Activated CD4-positive, alpha-beta T cell treated with anti-CD3 and anti-CD28 coated beads, Interleukin-2, amount 50 U/mL, for 4 hours (primary cell): ENCODE measurements at regions not wholly inside any gene's neighbourhood (a gene's known extent, or its start where the extent isn't known, plus 50 kb on each side); places are given as distances from the start of the nearest gene placed in this dataset.

ENCODE experiments used
- DNase-seq, 2 experiments: peaks; one replicate each; pipeline ENCODE4 v3.0.0-alpha.2; 2020

DNA sequence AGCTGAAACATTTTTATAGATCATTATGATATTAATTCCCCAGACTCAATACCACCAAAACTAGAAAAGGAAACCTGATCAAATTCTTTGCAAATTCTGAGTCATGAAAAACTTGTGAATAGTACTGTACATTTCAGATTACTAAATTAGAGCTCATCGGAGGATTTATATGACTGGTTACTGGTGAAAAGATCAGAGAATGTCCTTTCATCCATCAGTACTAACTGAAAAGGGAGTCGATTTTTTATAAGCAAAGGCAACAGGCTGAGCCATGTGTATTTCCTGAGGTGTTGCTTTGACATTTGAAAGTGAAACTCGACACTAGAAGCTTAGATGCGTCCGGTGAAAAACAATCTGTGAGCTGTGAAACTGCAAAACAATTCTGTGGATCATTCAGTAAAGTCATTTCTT lies 155.7 kb downstream of the TNFSF18 start:
- DNase-seq = no peak

DNA sequence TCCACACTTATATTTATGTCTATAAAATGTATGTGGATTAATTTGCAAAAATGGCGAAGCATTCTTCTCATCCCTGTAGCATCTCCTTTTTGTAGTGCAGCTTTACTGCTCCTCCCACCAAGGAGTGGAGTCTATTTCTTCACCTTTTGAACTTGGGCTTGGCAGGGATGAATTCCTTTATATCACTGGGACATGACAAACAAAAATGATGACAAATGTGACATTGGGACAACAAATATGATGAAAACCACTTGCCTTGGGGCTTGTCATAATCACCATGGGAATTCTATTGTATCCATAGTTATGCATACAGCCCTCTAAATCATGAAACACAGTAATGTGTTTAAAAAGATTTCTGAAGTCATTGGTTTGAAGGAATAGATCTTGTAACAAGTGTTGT lies 155.0 kb downstream of the TNFSF18 start:
- no peak for DNase-seq

DNA sequence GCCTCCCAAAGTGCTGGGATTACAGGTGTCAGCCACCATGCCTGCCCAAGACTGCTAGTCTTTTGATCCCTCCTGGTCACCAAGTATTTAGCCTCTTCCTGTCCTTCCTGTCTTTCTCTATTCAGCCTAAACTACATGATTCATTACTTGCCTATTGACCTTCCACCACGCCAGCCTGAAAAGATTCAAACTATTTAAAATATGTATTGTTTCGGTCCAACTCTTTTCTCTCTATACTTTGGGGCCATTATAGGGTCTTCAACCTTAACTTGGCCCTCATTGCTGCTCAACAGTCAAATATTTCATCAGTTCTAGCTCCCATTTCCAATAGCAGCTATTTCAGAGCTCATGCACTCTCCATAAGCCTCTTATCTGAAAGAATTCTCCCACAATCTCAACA lies 153.0 kb downstream of the TNFSF18 start:
- no peak for DNase-seq

DNA sequence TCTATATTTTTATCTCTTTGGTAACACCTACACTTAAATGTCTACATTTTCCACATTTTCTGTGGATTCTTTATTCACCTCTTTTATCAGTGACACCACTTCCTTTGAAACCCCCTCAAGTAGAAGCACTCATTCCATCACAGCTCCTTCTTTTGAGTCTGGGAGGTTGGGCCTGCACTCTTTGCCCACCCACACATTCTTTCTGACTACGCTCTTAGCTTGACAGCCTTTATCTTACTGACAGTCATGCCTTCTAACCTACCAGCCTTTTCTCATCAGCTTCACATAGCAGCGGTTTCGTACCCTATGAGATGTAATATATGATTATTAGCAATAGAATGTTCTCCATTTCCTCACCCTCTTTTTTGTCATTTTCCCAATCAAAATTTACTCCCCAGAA lies 151.9 kb downstream of the TNFSF18 start:
- DNase-seq = no peak

DNA sequence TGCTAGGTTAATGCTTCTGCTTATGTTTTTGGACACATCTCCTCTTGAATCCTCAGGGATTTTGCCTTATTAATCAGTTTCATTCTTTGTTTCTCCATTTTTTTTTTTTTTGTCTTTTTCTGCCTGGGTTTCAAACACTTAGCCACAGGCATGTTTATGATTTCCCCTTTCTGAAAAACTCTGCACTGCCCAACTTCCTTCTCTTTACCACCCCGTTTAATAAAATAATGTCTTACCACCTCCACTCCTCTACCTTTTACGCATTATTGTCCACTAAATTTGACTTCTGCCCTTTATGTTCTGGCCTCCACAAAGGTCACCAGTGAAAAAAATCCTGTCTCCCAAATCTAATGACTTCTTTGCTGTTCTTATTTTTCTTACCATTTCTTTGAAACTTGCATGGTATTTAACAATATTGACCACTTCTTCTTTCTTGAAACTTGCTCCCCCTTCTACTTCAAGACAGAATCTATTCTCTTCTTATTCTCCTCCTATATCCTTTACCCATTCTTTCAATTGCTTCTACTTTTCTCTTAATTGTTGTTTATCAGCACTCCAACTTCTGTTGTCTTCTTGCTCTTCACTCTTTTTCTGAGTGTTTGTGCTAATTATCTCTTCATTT lies 150.3 kb downstream of the TNFSF18 start:
- no peak for DNase-seq

DNA sequence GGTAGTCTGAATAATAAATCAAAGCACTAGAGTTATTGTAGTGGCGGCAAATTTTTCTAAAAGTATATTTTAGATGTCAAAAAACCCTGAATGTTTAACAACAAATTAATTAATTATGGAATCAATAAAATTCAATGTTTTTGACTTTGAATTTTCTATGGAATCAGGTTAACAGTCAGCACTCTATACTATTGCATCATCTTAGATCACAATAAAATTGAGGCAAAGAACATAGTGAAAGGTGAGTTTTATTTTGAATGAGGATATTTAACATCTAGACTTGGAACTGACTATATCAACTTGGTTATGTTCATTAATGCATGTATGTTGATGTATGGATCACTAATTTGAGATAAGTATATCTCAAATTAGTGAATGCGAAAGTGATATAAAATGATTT lies 148.5 kb downstream of the TNFSF18 start:
- no peak for DNase-seq

DNA sequence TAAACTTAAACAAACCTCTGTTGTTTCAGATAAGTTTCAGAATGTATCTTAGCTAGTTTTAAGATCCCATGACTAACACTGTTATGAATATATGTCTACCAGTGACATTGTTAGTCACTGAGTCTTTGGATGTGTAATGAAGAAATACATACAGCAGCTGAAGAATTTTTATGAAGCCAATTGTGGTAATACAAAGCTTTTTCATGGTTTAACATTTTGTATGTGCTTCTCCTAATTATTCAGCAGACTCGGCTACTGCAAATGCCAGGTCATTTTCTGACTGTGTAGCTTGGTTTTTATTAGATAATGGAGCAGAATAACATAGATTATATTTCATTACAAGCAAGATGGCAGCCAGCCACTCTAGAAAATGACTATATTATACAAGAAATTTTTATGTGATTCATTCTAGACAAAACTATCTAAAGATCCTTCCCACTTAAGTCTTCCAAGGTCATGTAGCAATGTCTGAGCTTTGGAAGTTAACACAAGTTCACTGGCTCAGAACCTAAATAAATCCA lies 147.8 kb downstream of the TNFSF18 start:
- DNase-seq = no peak

DNA sequence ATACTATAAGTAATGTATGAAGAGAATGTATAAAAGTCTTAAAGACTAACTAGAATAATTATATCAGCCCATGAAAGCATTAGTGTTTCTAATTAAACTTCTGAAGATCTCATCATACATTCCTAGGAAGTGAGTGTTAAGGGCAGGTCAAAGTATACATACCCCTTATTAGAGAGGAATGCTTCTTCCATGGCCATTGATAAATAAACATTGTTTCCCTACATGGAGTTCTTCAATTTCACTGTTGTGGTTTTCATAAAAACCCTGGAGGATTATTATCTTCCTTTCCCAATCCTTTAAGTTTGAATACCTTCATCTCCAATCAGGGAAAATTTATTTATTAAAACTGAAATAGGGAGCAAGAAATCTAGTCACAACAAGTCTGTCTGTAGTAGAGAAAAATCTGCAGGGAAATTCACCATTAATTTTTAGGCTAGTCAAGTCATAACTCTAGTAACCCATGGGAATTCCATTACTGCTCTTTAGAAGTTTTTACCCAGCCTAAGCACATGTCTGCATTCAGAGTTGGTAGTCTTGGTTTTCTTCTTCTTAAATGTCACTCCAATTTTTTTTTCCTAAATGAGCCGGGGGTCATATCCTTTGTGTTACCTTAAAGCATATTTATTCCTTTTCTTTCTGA lies 147.0 kb downstream of the TNFSF18 start:
- no peak for DNase-seq

DNA sequence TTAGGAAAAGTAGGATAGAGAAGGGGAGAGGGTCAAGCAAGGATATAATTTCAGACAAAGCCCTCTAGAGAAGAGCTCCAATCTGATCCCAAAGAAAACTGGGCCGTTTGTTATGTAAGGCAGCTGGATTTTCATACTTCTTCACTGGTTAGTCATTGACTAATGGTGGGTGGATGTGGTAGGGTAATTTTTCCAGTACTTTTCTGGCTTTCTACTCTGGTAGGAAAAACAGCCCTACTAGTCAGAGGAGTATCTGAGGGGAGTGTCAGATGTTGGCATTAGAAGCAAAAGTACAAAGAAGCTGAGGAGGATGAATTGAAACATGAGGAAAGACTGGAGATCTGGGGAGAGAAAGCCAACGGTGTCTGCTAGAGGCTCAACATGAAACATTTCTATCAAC lies 145.3 kb downstream of the TNFSF18 start:
- no peak for DNase-seq

DNA sequence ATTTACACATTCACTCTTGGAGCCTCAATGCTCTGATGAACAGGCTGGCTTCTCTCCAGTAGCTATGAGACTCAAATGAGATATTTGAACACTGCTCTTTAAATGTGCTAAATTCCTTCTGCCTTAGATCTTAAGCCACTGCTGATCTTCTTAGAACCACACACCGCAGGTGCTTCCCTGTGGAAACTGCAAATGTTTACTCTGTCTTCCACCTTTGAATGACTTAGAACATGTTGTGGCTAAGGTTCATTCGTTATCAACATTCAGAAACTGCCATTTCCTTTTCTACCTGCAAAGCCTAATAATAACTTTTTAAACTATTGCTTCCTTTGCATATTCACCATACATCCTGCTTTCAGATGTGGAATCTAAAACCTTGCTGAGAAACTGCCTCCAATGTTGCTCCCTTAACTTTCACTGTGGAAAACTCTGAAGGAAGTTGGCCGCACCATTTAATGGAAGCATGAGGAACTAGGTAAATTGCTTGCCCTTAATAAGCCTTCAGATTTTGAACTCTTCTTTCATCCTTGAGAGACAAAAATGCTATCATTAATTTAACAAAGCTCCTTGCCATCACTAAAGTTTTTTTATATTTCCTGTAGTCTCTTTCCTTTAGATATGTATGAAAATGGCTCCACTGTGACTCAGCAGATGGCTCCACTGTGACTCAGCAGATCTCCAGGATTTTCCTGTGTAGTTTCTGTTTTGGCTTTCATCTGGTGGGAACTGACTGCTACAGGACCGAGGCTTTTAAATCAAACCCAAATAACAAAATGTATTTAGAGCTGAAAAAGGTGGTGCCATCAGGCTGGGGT lies 143.8 kb downstream of the TNFSF18 start:
- no peak for DNase-seq

DNA sequence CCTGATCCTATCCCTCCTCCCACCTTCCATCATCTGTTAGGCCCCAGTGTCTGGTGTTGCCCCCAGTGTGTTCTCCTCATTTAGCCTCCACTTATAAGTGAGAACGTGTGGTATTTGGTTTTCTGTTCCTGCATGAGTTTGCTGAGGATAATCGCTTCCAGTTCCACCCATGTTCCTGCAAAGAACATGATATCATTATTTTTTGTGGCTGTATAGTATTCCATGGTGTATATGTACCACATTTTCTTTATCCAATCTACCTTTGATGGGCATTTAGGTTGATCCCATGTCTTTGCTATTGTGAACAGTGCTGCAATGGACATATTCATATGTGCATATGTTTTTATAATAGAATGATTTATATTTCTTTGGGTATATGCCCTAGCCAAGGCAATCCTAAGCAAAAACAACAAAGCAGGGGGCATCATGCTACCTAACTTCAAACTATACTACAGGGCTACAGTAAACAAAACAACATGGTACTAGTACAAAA lies 142.9 kb downstream of the TNFSF18 start:
- no peak for DNase-seq

DNA sequence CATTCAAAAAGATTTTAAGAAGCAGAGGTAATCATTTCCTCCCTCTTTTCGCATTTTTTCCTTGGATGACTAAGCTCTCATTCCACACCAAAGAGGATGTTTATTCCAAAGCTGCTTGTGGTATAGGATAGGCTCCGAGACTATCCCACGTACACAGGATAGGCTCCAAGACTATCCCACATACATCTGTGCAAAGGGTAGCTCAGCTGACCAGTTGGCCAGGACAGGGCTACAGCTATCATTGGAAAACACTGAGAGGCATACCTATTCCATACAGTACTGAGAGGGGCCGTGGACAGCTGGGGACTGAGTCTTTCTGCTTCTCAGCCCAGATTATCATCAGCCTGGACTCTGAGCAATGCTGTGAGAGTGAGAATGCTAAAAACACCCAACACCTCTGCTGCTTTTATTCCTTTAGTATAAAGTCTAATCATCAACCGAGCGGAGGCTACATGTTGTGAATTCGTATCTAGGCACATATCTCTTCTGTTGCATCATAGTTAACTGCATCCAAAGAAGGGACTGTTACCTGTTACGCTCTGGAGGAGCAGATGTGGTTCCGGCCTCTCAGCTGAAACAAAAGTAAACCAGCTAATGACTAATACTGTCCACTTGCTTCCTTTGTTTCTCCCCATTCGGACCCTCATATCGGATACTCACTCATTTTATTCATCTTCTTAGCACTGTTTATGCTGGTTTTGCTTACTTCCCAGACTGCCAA lies 141.0 kb downstream of the TNFSF18 start:
- DNase-seq = no peak

DNA sequence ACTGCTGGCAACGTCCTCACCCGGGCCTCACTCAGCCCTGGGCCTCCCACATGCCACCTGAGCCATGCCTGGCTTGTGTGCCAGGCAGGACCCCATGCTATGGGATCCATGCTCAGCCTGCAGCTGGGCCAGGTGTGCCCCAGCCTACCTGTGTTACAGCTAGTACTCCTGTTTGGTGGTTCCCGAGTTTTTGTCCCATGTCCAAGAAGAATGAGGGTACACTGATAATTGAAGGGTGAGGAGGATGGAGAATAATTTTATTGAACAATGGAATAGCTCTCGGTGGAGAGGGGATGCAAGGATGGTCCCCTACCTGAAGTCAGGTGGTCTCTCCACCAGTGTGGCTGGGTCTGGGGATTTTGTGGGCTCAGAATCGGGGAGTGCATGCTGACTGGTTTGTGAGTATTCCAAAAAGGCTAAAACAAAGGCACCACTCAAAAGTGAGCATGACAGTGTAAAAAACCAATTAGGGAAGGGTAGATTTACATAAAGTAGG lies 137.9 kb downstream of the TNFSF18 start:
- DNase-seq = no peak

DNA sequence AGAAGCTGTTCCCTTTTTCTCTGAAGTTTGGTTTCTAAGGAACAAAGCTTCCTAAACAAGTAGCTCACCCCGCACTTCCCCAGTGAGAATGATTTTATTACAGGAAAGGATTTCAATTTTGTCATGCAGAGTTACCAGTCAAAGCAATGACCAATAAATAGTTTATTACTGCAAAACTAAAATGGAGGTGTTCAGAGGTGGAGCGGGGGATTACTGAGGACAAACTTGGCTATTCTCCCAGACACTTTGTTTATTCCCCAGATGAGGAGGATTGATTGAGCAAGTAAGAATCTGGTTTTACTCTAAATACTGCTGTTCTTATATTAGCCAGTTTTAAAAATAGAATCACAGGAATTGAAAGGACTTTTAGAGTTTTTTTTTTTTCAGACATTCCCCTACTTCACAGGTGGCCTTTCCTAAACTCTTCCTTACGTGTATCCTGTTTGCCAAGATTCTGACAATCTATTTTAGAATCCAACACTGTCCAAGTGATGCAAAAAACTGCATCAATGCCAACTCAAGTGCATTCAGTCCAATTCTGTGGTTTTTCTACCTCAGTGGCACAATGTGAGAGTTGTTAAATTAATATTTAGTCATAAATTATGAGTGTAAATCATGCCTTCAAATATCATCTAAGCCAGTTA lies 136.1 kb downstream of the TNFSF18 start:
- DNase-seq = no peak

DNA sequence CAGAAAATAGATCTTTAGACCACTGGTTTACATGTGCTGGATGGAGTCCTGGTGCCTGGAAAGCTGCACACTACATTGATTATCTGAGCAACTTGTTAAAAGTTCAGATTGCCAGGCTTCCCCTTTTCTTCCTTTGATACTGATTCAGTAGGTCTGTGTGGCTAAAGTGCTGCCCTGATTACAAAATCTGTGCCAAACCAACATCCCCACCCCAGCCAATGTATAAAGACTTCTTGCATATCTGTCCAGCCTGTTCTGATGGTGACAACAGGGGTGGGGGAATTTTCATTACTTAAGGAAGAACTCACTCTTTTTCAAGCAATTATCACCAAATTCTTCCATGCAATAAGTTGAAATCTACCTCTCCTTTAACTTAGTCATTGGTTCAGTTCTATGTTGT lies 135.5 kb downstream of the TNFSF18 start:
- DNase-seq = no peak

DNA sequence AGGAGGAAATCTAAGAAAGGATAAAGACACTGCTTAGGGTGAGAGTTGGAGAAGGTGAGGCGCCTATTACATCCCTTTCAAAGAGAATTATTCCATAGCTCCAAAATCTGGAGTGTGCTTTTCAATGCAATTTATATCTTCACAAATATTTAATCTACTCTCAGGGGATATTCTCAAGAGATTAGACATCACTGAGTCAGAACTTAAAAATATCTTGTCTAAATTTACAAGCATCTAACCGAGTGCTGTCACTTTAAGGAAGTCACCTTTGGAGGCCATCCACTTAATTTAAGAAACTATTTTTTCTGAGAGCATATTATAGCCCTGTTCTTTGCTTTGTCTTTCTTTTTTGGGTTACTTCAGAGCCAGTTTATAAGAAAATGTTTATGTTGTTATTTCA lies 134.6 kb downstream of the TNFSF18 start:
- DNase-seq = no peak

DNA sequence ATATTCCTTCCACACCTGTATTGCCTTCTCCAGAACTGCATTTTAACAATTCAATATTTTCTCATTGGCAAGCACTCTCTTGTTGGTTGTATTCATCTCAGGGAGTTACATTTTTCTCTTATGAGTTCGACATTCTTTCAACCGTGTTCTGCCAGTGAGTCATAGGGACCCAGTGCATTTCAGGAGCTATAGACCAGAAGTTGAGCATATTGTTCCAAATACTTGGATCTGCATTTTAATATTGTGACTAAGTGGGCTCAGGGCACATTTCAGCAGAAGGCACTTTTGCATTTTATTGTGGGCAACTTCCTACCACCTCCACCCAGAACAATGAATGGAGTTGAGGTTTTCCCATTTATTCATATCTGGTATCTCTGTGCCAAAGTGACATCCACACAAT lies 132.8 kb downstream of the TNFSF18 start:
- DNase-seq = no peak

DNA sequence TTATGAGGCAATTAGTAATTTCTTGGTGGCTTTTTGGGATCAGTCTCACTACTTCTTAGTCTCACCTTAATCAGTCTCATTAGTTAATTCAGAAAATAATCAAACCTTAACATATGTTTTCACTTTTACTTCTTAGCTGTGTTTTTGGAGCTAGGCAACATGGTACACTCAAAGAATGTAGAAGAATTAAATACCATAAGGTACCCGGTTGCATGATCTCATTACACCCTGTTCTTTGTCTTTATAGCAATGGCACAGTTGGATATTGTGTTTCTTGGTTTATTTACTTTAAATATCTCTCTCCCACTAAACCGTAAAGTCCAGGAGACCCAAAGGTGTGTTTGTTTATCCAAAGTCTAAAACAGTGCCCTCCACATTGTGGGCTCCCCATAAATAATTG lies 132.3 kb downstream of the TNFSF18 start:
- no peak for DNase-seq

DNA sequence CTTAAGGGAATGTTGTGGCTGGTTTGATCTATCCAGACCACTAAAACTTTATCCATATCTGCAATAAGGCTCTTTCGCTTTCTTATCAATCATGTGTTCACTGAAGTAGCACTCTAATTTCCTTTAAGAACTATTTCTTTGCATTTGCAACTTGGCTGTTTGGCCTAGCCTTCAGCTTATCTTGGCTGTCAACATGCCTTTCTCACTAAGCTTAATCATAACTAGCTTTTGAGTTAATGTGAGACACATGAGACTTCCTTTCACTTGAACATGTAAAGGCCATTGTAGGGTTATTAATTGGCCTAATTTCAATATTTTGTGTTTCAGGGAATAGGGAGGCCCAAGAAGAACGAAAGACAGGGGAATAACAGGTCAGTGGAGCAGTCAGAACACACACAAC lies 124.7 kb downstream of the TNFSF18 start:
- no peak for DNase-seq

DNA sequence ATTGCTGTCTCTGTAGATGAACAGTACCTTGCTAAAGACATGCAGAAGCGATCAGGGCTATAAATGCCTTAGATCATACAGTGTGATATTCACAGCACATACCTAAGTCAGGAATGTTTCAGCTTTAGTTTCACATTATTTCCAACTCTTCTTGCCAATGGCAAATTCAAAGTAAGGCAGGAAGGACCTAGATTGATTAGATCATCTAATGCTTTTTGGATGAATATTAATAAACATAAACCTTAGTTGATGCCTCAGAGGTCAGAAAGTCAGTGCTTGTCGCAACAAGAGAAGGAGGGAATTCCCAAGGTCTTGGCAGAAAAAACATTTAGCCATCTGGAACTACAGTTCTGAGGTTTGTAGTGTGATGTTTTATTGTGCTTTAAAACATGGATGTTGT lies 122.3 kb downstream of the TNFSF18 start:
- DNase-seq = no peak

DNA sequence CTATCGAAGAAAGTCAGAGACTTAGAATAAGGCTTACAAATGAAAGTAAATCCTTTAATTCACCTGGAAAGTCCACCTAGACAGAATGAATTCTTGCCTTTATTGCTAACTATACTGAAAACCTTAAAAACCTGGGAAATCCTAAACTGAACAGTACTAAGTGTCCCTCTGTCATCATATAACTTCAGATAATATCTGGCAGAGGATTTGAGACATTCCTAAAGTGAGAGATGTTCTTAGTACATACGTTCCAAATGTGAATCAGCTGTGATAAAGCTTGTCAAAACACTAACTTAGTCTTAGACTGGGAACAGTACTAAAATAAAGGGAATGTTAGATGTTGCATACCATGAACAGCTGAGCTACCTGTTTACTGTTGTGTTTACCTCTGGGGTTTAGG lies 121.7 kb downstream of the TNFSF18 start:
- no peak for DNase-seq

DNA sequence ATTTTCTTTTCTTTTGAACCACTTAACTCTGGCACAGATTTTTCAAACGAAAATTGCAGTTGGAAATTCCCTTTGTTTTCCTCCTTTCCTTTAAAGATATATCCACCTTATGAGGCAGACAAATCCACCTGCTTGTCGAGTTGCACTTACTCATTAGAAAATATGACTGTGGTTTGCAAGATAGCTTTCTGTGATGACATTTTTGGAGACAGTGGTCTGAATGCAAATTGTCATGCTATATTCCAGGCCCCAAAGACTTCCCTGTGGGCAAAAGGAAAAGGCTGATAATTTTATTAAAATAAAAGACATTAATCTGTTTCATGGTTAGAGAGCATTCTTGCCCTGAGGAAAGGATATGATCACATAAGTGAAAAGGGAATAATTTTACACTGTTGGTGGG lies 120.6 kb downstream of the TNFSF18 start:
- DNase-seq = no peak

DNA sequence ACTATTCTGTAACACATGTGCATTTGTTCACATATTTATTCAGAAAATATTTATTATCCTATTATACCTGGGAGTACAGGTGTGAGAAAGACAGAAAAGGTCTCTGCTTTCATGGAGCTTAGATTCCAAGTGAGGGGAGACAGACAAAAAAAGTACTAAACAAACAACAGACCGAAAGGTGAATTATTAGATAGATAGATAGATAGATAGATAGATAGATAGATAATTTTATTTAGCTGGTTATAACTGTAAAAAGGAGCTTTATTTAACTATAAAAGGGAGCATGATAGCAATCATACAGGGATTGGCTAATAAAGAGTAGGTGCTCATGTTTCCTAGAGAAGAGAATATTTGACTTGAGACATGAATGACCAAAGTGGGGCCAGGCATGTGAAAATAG lies 119.4 kb downstream of the TNFSF18 start:
- DNase-seq = no peak
